SK-N-SH treated with all-trans-retinoic acid at 6 μM for 48 hours (cell line): ENCODE measurements at regions not wholly inside any gene's neighbourhood (a gene's known extent, or its start where the extent isn't known, plus 50 kb on each side); places are given as distances from the start of the nearest gene placed in this dataset.
A peak's percentile ranks its signal among the peaks of the same experiment; 100 is the strongest.

ENCODE experiments used
- ATAC-seq: fragments of 200-7000 bp; cut with Tn5 transposase; 3 replicates; pipeline ENCODE4 v1.9.1; 2020; ENCODE audit warnings: mild to moderate bottlenecking, moderate library complexity
- ARNTL ChIP-seq: fragments of 450-650 bp; formaldehyde crosslinking; IDR thresholded peaks from 2 replicates; pipeline ENCODE4 v1.5.0; 2020; ENCODE audit warnings: low read depth, mild to moderate bottlenecking, moderate library complexity, borderline replicate concordance
- CREB5 ChIP-seq: fragments of 250-450 bp; sonication (Bioruptor Pico); IDR thresholded peaks from 2 replicates; pipeline ENCODE4 v1.5.1; 2020; ENCODE audit warnings: low read depth, mild to moderate bottlenecking, moderate library complexity
- CSDC2 ChIP-seq: fragments of 250-450 bp; sonication (Bioruptor Pico); IDR thresholded peaks from 2 replicates; pipeline ENCODE4 v1.5.0; 2020; ENCODE audit warnings: mild to moderate bottlenecking, moderate library complexity
- CSRNP3 ChIP-seq: fragments of 250-450 bp; sonication (Bioruptor Pico); IDR thresholded peaks from 2 replicates; pipeline ENCODE4 v1.5.1; 2021; ENCODE audit warnings: mild to moderate bottlenecking, moderate library complexity
- GLIS3 ChIP-seq: fragments of 250-450 bp; sonication (Bioruptor Pico); IDR thresholded peaks from 2 replicates; pipeline ENCODE4 v1.5.0; 2020; ENCODE audit warnings: mild to moderate bottlenecking, moderate library complexity
- ISL1 ChIP-seq: fragments of 250-450 bp; sonication (Bioruptor Pico); IDR thresholded peaks from 2 replicates; pipeline ENCODE4 v2.1.2; 2022; ENCODE audit warnings: mild to moderate bottlenecking, moderate library complexity
- OSR1 ChIP-seq: fragments of 250-450 bp; sonication (Bioruptor Pico); IDR thresholded peaks from 2 replicates; pipeline ENCODE4 v1.8.0; 2022; ENCODE audit warnings: moderate library complexity, mild to moderate bottlenecking, inconsistent platforms
- PATZ1 ChIP-seq: fragments of 250-450 bp; sonication (Bioruptor Pico); IDR thresholded peaks from 2 replicates; pipeline ENCODE4 v1.8.0; 2020; ENCODE audit warnings: mild to moderate bottlenecking, moderate library complexity, borderline replicate concordance
- POU6F1 ChIP-seq: fragments of 250-450 bp; sonication (Bioruptor Pico); IDR thresholded peaks from 2 replicates; pipeline ENCODE4 v1.8.0; 2021; ENCODE audit warnings: low read depth, mild to moderate bottlenecking, moderate library complexity, borderline replicate concordance
- PPARA ChIP-seq: fragments of 250-450 bp; sonication (Bioruptor Pico); IDR thresholded peaks from 2 replicates; pipeline ENCODE4 v1.5.0; 2020; ENCODE audit warnings: mild to moderate bottlenecking, borderline replicate concordance
- RARB ChIP-seq: fragments of 250-450 bp; sonication (Bioruptor Pico); IDR thresholded peaks from 2 replicates; pipeline ENCODE4 v1.8.0; 2021; ENCODE audit warnings: mild to moderate bottlenecking, moderate library complexity
- TOX ChIP-seq: fragments of 250-450 bp; sonication (Bioruptor Pico); IDR thresholded peaks from 2 replicates; pipeline ENCODE4 v1.8.0; 2021; ENCODE audit warnings: mild to moderate bottlenecking, moderate library complexity, borderline replicate concordance
- TSHZ2 ChIP-seq: fragments of 250-450 bp; sonication (Bioruptor Pico); IDR thresholded peaks from 2 replicates; pipeline ENCODE4 v1.5.0; 2020; ENCODE audit warnings: mild to moderate bottlenecking, moderate library complexity
- ZC3H10 ChIP-seq: fragments of 250-450 bp; sonication (Bioruptor Pico); IDR thresholded peaks from 2 replicates; pipeline ENCODE4 v1.5.1; 2021; ENCODE audit warnings: mild to moderate bottlenecking, moderate library complexity
- ZFP3 ChIP-seq: fragments of 250-450 bp; sonication (Bioruptor Pico); IDR thresholded peaks from 2 replicates; pipeline ENCODE4 v1.5.0; 2020; ENCODE audit warnings: mild to moderate bottlenecking, moderate library complexity
- ZNF565 ChIP-seq: fragments of 450-650 bp; formaldehyde crosslinking; conservative IDR thresholded peaks from 2 replicates; pipeline ENCODE4 v1.5.0; 2020; ENCODE audit warnings: low read depth, mild to moderate bottlenecking, moderate library complexity
- ZNF8 ChIP-seq: fragments of 450-650 bp; formaldehyde crosslinking; IDR thresholded peaks from 2 replicates; pipeline ENCODE4 v1.5.0; 2020; ENCODE audit warnings: mild to moderate bottlenecking, moderate library complexity

GRCh38 chr18:11501352-11501751, 108.0 kb upstream of the SLC35G4 start:
- ATAC-seq, result no peak
- TF ChIP-seq CSRNP3 (CRISPR knock-in tag), result no peak
- no peak for TF ChIP-seq ZC3H10 (CRISPR knock-in tag)
- TF ChIP-seq TSHZ2, result no peak
- TF ChIP-seq, all 23 proteins: peak for 0

DNA sequence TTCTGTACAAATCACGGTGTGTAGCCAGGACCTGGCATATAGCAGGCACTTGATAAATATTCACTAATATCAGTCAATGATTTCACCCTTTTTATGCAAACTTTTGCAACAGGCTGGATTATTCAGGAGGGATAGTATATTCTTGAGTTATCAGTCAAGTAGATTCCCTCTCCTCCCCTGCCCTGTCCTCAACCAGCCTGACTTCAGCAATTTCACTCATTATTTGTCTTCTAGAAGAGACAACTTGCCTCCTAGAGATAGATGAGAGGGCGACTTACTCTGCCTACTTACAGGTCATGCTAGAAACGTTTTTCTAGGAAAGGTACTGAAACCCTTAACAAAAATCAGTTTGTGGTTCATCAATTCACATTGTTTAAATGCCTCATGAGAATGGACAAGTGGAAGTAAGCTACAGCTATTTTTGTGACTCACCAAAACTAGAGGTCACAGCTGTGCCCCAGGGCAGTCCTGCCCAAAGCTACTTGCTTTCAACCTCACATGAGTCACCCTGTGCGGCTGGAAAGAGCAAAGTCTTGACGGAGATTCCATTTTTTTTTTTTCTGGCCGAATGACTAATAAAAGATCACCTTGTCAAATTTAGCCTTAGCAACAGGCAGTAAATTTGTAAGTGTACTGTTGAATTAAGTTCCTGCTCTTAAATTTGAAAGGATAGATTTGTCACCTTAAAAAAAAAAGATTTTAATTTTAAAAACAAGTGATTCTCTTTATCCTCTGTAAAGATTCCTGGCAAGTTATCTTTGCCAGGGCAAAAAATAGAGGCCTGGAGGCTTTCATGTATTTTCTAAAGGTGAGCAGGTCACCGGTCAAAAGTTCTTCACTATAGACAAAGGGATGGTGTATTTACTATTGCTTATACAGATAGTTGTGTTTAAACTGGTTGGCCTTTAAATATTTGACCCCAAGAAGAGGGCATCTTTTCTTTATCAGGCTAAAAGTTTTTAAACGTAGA, 109.0 kb upstream of the SLC35G4 start:
- no peak for TF ChIP-seq PPARA (CRISPR knock-in tag)
- TF ChIP-seq CSDC2, result no peak
- no peak for TF ChIP-seq OSR1 (CRISPR knock-in tag)
- TF ChIP-seq PATZ1 (CRISPR knock-in tag), result no peak
- TF ChIP-seq ZNF8, result no peak
- no peak for TF ChIP-seq RARB (CRISPR knock-in tag)
- peak; percentile 87 for ATAC-seq

- TF ChIP-seq CREB5, result no peak
- no peak for TF ChIP-seq ZNF8
- TF ChIP-seq CSRNP3 (CRISPR knock-in tag), result no peak
- TF ChIP-seq ISL1 (CRISPR knock-in tag), result no peak
- no peak for TF ChIP-seq ZC3H10 (CRISPR knock-in tag)
- no peak for TF ChIP-seq GLIS3 (CRISPR knock-in tag)
- TF ChIP-seq ARNTL, result no peak
- TF ChIP-seq TOX (CRISPR knock-in tag), result no peak
- ATAC-seq, result no peak
Observed at GRCh38 chr18:11498821-11499220, 110.6 kb upstream of the SLC35G4 start.

DNA sequence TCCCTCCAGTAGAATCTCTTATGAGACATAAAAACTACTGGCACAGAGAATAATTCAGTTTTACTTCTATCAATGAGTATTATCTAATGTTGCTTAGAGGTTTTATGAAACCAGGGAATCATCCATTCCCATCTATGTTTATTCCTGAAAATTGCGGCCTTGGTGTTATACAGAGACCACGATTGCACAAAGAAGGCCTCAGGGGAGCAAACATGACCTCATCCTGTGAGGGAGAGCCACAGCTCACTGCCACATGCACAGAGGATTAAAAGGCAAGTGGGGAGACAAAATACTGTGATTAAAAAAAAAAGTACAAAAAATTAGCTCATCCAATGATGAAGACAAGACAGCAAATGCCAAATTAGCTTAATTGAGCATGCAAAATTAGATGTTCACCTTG, 111.8 kb upstream of the SLC35G4 start:
- ATAC-seq, result no peak
- TF ChIP-seq CSDC2 (no peak), ZNF565 (CRISPR knock-in tag) (no peak), ZC3H10 (CRISPR knock-in tag) (no peak), POU6F1 (no peak), ARNTL (no peak), ZFP3 (CRISPR knock-in tag) (no peak), CSRNP3 (CRISPR knock-in tag) (no peak), CREB5 (no peak), PATZ1 (CRISPR knock-in tag) (no peak), PPARA (CRISPR knock-in tag) (no peak)
